Nucleus accumbens (tissue), 56 donors: ENCODE measurements at regions not wholly inside any gene's neighbourhood (a gene's known extent, or its start where the extent isn't known, plus 50 kb on each side); places are given as distances from the start of the nearest gene placed in this dataset.
"Not testable (repeated sequence)": the region's sequence is repeated elsewhere in the genome, so short reads cannot be mapped to it uniquely, and the experiment has no call there.

Source experiments
- DNase-seq, 56 donors: peaks; one replicate each; lab custom pipeline; 2025; lab: John Stamatoyannopoulos, UW

GRCh38 chr3:135538123-135538522, 427.4 kb upstream of the PPP2R3A start:
- DNase-seq = no peak

DNA sequence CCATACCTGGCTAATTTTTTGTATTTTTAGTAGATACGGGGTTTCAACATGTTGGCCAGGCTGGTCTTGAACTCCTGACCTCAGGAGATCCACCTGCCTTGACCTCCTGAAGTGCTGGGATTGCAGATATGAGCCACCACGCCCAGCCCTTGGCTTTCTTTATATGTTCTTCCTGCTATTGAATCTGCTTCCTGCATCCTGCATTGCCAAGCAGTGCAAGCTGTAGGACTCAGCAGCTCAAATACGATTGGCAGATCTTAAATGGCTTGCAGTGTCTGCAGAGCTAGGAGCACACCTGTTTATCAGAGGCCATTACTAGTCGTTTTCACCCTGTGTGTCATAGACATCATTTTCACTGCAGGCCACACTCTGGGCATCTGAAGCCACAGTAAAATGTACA, 426.2 kb upstream of the PPP2R3A start:
- no peak for DNase-seq

DNA sequence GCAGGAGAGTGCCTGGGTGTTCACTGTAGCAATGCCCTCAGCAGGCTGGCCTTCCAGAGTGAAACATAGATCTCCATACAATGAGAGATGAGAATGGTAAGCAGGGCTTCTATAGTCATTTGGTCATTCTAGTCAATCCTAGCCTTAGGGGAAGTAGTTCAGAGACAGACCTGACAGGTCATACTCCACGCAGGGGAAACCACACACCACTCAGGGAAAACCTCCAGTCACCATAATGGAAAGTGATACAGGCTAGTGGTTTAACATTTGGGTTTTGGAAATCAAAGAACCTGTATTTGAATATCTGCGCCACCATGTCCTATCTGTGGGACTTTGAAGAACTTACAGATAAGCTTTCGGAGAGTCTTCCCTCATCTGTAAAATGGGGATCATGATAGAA, 425.7 kb upstream of the PPP2R3A start:
- DNase-seq = no peak

GRCh38 chr3:135549928-135550494, 415.5 kb upstream of the PPP2R3A start:
- DNase-seq = no peak

GRCh38 chr3:135556174-135556573, 409.4 kb upstream of the PPP2R3A start:
- DNase-seq = no peak

GRCh38 chr3:135558150-135558783, 407.3 kb upstream of the PPP2R3A start:
- no peak for DNase-seq

- no peak for DNase-seq
Measured at GRCh38 chr3:135558906-135559305, 406.6 kb upstream of the PPP2R3A start.

- DNase-seq = no peak
Measured at GRCh38 chr3:135559802-135560201, 405.7 kb upstream of the PPP2R3A start.

DNA sequence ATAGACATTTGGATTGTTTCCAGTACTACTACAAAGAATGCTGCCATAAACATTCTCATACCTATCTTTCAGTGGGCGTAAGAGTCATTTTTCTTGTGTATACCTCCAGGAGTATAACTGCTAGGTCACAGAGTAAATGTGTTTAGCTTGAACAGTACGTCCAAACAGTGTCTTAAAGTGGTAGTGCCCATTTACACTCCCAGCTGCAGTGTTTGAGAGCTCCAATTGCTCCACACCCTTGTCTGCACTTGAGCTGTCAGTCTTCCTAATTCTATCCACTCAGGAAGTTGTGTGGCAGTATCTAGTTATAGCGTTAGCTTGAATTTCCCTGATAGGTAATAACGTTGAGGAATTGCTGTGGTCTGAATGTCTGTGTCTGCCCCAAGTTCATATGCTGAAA, 404.7 kb upstream of the PPP2R3A start:
- no peak for DNase-seq

- no peak for DNase-seq
Measured at GRCh38 chr3:135564696-135565095, 400.8 kb upstream of the PPP2R3A start.

DNA sequence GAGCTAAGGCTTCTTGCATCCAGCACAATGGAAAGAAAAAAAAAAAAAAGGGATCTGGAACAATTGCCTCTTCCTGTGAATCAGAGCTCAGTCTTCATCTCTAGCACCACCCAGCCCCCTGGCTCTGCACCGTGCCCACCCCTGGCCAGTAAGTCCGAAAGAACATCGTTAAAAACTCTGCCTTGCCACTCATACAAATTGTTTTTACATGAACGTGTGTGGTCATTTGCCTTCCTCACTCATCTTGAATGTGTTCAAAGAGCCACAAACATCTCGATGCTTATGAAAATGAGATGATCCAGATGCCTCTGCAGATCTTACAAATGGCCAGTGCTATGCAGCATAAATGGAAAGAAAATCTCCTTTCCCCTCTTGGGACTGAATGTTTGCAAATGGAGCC, 400.0 kb upstream of the PPP2R3A start:
- DNase-seq = no peak

DNA sequence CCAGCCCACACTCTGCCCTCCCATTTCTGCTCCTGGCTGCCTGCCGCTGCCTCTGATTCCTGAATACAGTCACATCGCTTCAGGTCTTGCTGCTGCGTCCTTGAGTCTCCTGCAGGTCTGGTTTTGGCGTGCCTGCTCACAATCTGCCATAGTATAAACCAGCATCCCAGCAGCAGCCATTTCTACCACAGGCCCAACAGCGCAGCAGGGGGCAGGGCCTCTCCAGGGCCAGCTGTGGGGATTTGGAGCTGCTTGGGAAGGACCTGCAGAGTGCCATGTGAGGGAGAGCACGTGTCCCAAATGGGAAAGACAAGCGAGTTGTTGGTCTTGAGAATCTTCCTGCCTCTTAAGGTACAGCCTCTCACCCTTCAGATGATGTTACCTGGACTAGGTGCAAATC, 398.3 kb upstream of the PPP2R3A start:
- DNase-seq = no peak

- DNase-seq = no peak
Measured at GRCh38 chr3:135576751-135577150, 388.8 kb upstream of the PPP2R3A start.

DNA sequence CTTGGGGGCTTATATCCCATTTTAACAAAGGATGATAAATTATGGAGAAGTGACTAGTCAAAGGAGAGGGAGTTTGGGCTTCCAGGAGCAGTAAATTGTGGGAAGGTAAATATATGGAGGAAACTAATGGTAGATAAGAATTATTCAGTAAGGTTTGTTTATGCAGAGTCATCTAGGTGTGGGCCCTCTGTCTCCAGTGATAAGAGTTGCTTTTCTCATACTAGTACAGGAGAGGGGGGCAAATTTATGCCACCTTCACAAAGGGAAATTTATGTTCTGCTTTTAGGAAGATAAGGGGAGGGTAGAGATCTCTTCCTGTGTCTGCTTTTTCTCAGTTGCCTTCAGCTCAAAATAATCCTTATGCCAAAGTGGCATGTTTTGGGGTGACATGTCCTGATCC, 383.7 kb upstream of the PPP2R3A start:
- no peak for DNase-seq

DNA sequence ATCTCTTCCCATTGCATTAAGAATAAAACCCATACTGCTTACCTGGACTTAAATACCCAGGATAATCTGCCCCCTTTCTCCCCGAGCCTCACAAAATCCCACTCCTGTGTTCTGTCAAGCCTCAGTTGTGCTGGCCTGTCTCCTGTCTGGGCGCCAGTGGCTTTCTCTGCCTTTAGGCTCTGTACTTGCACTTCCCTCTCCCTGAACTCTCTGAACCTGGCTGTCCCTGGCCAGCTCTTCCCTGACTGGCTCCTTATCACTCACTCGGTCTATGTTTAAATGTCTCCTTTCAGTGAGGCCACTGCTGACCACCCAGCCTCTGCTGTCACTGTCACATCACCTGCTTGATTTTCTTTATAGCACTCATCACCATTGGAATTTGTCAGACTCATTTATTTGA, 382.7 kb upstream of the PPP2R3A start:
- no peak for DNase-seq

- DNase-seq = no peak
Measured at GRCh38 chr3:135596563-135596962, 369.0 kb upstream of the PPP2R3A start.

DNA sequence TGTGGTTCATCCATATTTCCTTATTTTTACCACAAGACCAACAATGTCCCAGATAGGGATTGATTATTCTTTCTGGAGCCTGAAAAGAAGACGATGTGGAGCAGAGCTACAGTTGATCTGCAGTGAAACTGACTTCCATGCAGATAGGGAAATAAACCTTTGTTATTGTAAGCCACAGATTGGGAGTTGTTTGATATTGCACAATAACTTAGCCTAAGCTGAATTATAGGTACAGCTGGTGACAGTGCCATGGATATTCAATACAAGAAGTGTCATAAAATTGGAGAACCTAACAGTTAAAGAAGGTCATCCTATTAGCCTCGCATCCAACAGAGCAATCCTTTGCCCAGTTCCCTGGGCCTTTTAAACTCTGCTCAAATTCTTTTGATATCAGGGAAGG, 367.7 kb upstream of the PPP2R3A start:
- no peak for DNase-seq

- no peak for DNase-seq
Measured at GRCh38 chr3:135598597-135598996, 366.9 kb upstream of the PPP2R3A start.

GRCh38 chr3:135604512-135604911, 361.0 kb upstream of the PPP2R3A start:
- not testable (repeated sequence) for DNase-seq

DNA sequence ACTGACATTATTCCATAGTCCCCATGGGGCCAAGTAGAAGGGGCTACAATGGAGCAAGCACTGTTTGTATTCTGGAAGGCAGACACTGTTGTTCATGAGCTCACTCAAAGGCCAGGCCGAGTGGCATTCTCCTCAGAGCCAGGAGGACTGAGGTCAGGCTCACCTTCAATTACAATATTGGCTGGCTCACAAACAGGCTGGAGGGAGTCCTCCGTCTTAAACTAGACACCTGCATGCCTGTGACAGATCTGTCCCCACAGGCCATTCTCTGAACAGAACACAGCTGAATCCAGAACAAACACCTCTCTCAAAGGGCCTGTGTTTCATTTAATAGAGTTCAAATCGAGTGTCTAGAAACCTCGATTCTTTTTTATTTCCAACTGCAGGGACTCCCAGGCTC, 347.4 kb upstream of the PPP2R3A start:
- DNase-seq = no peak

- no peak for DNase-seq
Measured at GRCh38 chr3:135621184-135621920, 344.2 kb upstream of the PPP2R3A start.

- no peak for DNase-seq
Measured at GRCh38 chr3:135622215-135622614, 343.3 kb upstream of the PPP2R3A start.
